Epidermal melanocyte (primary cell): ENCODE measurements at regions not wholly inside any gene's neighbourhood (a gene's known extent, or its start where the extent isn't known, plus 50 kb on each side); places are given as distances from the start of the nearest gene placed in this dataset.
"Not testable (repeated sequence)": the region's sequence is repeated elsewhere in the genome, so short reads cannot be mapped to it uniquely, and the experiment has no call there.

Experiments used
- DNase-seq: peaks from one replicate; pipeline ENCODE4 v3.0.0; 2011; ENCODE audit warnings: low spot score; ENCODE audit not compliant: insufficient read length

DNA sequence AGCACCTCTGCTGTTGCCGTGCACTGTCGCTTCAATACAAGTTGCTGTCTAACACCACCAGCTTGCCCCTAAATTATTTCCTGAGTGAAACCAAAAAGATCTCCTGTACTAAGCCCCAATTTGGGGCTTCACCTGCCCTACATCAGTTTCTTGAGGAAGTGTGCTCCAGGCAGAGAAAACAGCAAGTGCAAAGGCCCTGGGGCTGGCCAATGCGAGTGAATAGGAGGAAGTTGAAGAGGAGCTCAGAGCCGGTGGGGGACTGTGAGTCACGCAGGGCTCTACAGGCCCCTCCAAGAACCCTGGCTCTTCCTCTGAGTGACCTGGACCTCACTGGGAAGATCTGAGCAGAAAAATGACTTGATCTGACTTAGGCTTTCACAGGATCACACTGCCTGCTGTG lies 117.2 kb downstream of the IPO8 start:
- no peak for DNase-seq

- DNase-seq, result no peak
Observed at GRCh38 chr12:30573145-30573544, 122.5 kb downstream of the IPO8 start.

DNA sequence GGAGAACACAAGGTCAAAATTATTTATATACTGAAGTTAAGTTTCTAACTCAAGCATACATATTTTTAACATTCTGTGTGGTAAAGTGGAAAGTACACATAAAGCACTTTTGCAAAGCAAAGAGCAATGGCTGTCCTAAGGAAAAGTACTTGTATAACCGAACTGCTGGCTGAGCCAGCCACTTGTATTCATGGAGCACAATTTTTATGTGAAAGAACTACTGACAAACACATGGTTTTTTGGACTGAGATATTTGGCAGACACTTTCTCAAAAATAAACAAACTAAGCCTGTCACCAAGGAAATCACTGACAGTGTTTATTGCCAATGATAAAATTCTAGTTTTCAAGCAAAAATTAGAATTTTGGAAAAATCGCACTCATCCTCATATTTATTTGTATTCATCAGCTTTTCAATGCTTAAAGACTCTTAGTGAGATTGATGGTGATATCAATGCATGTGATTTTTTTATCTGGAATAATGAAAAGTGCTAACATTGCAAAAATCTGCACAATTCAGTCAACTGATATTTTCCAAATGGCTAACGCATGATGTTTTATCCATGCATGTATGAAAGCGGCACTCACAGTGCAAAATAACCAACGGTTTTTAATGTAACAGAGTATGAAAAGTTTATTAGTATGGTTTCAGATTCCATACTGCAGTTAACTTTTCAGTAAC lies 125.3 kb downstream of the IPO8 start:
- no peak for DNase-seq

DNA sequence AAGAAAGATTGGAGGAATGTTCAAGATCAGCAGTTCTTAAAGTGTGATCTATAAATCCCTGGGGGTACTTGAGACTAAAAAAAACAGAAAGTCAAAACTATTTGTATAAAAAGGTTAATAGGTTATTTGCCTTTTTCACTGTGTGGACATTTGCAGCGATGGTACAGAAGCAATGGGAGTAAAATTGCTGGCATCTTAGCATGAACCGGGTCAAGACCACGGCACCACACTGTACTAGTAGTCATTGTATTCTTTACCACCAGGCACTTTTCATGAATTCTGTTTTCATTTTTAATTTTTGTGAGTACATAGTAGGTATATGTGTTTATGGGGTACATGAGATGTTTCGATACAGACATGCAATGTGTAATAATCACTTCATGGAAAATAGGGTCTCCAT lies 126.2 kb downstream of the IPO8 start:
- no peak for DNase-seq

- no peak for DNase-seq
Observed at GRCh38 chr12:30568453-30568852, 127.2 kb downstream of the IPO8 start.

- no peak for DNase-seq
Observed at GRCh38 chr12:30567082-30567481, 128.6 kb downstream of the IPO8 start.

DNA sequence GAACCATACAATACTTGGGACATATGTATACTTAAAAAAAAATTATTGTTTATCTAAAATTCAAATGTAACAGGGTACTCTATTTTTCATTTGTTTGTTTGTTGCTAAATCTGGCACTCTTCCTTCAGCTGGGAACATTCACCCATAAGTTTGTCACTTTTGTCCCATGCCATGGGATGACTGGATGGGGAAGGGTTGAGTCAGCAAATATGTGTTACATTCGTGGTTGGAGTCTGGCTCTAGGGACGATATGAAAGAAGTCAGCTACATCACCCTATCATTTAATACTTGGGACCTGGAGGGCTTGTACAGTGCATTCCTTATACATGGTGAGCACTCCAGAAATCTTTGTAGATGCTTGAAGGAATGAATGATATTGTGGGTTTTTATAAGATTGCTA lies 131.3 kb downstream of the IPO8 start:
- DNase-seq, result no peak

DNA sequence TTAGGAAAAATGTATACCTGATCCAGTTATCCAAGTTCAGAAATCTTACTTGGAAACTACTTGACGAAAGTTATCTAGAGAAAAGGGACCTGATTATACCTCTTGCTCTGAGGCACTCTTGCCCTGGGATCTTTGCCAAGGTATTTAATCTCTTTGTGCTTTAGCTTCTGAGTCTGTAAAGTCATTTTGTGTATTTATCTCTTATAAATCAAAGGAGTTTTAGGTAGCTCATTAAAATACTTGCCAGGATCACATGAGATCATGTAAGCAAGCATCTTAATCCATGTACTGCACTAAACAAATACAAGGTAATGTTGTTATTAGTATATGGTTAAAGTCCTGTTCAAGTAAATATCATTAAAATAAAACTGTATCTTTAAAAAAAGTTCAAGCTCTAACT lies 147.5 kb downstream of the IPO8 start:
- DNase-seq, result no peak

- DNase-seq, result no peak
Observed at GRCh38 chr12:30546121-30546520, 149.5 kb downstream of the IPO8 start.

DNA sequence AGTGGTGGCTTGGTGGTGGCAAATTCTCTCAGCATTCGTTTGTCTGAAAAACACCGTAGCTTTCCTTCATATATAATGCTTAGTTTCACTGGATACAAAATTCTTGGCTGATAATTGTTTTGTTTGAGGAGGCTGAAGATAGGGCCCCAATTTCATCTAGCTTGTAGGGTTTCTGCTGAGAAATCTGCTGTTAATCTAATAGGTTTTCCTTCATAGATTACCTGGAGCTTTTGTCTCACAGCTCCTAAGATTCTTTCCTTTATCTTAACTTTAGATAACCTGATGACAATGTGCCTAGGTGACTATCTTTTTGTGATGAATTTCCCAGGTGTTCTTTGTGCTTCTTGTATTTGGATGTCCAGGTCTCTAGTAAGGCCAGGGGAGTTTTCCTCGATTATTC lies 151.0 kb downstream of the IPO8 start:
- DNase-seq, result not testable (repeated sequence)

DNA sequence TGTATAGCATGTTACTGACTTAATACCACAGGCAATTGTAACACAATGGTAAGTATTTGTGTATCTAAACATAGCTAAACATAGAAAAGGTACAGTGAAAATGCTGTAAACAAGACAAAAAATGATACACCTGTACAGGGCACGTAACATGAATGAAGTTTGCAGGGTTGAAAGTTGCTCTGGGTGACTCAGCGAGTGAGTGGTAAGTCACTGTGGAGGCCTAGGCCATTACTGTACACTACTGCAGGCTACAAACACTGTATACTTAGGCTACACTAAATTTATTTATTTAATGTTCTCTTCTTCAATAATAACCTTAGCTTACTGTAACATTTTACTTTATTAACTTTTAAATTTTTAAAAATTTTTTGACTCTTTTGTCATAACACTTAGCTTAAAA lies 158.4 kb downstream of the IPO8 start:
- no peak for DNase-seq

DNA sequence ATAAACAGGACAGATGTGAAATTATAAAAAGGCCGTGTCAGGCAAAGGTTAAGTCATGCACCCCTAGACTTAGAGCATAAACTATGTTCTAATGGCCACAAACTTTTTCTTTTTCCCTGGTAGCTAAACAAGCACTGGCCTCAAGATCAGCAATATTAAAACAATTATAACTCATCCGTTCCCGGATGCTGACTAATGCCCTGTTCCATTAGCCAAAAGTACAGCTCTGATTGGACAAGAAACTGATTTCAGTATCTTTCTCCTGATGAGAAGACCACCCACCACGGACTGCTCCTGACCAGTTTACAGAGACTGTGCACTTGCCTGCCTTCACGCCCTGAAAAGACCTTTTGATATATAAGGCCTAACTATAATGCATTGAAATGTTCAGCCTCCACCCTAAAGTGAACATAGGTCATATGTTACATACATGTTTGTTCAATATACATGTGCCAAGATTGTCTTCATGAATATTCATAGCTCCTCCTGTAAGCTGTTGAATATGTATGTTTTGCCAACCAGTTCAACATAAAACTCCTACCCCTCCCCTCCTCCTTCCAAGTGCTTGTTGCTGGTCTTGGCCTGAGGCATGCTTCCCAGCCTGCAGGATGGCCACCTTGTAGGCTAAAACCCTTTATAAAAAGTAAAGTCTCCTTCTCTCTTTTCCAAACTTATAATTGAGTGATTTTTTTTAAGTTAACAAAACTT lies 162.0 kb downstream of the IPO8 start:
- DNase-seq, result no peak

DNA sequence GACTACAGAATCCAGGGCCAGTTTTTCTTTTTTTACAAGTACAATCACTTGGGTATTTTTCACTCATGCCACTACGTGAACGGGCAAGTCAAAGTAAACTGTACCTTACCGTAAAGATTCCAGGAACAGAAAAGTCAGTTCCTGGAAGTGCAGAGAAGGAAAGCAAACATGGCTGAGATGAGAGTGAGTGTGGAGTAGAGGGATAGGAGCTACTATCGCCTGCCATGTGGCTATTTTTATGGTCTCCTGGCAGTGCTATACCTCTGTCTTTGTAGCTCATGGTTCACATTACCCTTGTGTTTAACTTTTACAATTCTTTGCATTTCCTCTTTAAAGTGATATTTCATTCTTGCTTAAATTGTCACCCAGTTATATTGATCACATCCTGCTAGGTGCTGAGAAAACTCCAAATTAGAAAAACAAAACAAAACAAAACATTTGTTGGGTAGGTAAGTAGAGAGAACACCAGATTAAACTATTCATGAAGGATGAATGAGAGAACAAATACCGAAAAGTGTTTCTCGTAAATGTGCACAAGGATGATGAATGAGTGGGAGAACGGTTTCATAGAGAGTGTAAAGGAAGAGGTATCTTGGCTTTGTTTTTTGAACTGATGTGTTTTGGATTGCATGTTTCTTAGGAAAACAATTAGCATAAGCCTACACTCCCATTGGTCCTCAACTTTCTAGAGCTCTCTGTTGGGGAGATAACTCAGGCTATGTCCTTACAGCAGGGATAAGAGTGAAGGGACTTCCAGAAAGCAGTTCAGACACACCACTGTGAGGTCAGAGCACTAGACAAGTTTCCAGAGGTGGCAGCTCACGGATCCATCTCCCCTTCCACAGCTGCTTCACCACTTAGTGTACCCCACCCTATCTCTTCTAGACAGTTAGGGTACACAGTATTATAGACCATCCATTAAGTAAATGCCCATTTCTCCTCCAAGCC lies 163.7 kb downstream of the IPO8 start:
- DNase-seq, result no peak

GRCh38 chr12:30529489-30530269 lies 166.0 kb downstream of the IPO8 start:
- no peak for DNase-seq

GRCh38 chr12:30525171-30525570 lies 170.5 kb downstream of the IPO8 start:
- DNase-seq, result no peak

GRCh38 chr12:30520285-30520684 lies 175.4 kb downstream of the IPO8 start:
- not testable (repeated sequence) for DNase-seq

DNA sequence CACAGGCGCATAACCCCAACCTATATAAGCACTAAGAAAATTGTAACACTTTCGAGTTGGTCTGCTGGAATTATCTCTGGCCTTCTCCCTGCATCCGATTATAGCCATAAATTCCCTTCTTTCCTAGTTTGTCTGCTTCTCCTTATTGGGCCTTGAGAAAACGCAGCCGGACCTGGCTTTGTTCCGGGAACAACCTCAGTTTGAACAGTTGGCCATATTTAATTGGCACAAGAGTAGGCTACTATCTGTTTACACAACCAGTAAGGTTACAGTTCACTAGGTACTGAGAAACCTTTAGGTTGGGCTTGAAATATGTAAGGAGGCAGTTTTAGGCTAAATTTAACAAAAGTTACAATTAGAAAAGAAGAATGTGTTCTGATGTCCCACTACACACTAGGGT lies 176.1 kb downstream of the IPO8 start:
- DNase-seq, result no peak

DNA sequence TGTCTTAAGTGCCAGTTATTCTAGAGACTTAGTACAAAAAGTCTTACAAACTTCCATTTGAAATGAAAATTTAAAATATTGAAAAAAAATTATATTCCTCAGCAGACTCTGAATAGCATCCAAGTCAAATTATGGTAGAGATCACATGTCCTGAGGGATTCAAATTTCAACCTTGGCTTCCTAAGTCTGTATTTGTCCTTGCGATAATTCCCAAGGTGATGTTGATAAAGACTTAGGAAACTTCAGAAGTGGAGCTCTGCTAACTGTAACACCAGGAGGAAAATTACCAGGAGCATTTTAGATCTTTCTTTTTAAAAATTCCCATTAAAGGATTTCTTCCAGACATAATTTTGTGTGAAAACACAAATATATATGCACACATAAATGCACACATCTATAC lies 178.3 kb downstream of the IPO8 start:
- no peak for DNase-seq

DNA sequence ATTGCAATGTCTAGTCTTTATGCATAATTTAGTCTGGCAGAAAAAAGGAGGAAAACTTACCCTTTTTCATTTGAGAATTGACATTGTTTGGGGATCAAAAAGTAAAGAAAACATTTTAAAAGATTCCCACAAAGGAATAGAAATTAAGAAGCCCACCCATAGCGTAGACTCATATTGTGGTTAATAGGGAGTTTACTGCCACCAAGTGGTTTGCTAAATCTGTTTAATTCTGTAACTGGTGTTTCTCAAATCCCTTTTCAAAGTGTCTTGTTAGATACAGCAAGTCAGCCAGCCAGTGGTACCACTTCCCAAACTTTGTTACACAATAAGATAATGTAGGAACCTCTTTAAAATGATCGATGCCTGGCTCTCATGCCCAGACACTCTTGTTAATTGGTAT lies 180.3 kb downstream of the IPO8 start:
- DNase-seq, result no peak

DNA sequence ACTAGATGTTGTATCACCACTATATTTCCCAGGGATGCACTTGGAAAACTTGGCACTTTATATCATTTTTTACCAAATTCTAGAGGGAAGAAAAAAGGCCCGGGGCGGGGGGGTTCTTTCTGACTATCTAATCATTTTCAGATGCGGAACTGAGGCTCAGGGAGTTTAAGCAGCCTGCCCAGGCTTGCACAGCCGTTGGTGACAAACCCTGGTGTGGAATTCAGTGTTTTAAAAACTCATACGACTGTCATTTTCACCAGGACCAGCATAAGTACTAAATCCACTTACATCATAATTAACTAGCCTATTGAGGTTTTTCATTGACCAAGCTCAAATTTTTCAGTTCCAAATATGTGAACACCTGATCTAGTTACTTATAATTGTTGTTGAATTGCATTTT lies 181.0 kb downstream of the IPO8 start:
- no peak for DNase-seq

DNA sequence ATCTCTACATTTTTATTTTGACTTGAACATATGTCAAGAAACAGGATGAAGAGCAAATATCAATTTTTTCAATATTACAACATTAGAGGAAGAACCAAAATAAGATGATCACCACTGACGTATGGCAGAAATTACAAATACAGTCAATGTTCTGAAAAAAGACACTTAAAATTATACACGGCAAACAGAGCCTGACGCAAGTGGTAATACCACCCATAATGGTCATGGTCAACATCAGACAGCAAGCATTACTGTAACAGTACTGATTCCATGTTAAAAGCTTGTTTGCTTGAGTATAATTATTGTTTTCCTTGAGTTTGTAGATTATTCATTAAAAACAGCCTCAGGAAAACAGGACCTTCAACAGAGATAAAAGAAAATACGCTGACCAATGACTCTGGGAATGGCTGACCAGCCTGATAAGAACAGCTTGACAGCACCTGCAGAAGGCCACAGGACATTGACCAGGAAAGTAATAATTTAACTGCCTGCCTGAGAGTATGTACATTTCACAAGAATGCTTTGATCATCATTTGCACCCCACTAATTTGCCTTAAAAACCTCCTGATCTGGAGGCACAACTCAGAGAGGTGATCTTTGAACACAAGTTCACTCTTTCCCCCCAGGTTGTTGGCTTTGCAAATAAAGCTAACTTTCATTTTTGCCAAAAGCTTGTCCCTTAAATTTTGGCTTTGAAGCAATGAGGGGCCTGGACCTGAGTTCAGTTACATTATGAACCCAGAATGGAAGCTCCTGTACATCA lies 187.3 kb downstream of the IPO8 start:
- no peak for DNase-seq
